Endothelial cell of umbilical vein (primary cell): ENCODE measurements at regions not wholly inside any gene's neighbourhood (a gene's known extent, or its start where the extent isn't known, plus 50 kb on each side); places are given as distances from the start of the nearest gene placed in this dataset.

ENCODE experiments used
- BruUV-seq: library from RNA; stranded (reverse); fragments of 400-500 nt; replicated peaks from 2 replicates; lab custom pipeline; 2021; lab: Mats Ljungman, UMichigan
- CTCF ChIA-PET: fragments of 300-600, 350-600 bp; sonication (Branson Sonifier 250); formaldehyde crosslinking; loops from one replicate; lab custom pipeline; 2021; ENCODE audit warnings: antibody characterized with exemption, inconsistent platforms; lab: Charles Lee
- POLR2A ChIA-PET: fragments of 300-600, 350-600 bp; sonication (Branson Sonifier 250); formaldehyde crosslinking; loops from one replicate; lab custom pipeline; 2021; ENCODE audit warnings: antibody characterized with exemption, inconsistent platforms; lab: Charles Lee
- DNase-seq: peaks from one replicate; pipeline ENCODE4 v3.0.0-alpha.2; 2011; ENCODE audit warnings: low read depth, low spot score
- FAIRE-seq: peaks from 2 replicates; lab custom pipeline; 2011; peaks lifted over from hg19 to GRCh38; lab: Jason Lieb, UNC
- H2AFZ ChIP-seq: 2 replicates; pipeline ENCODE4 v1.6.0; 2012; ENCODE audit warnings: low read depth, low read length, control low read depth, inconsistent platforms
- H3K27ac ChIP-seq: 2 replicates; pipeline ENCODE4 v1.5.1; 2011; ENCODE audit warnings: low read depth, mild to moderate bottlenecking, control low read depth, low read length, moderate library complexity; ENCODE audit not compliant: insufficient read depth
- H3K27me3 ChIP-seq, 2 experiments: 2 replicates each; pipeline versions ENCODE4 v1.6.0 to v1.6.1; 2011; ENCODE audit warnings: low read length in 2 of 2, mixed read lengths in 1 of 2; ENCODE audit not compliant: control insufficient read depth in 2 of 2, insufficient read depth in 2 of 2
- H3K36me3 ChIP-seq, 2 experiments: 2 replicates in 1 of 2; 3 replicates in 1 of 2; pipeline ENCODE4 v1.5.1; 2011; ENCODE audit warnings: low read length in 2 of 2, mild to moderate bottlenecking in 1 of 2, moderate library complexity in 1 of 2; ENCODE audit not compliant: control insufficient read depth in 2 of 2, insufficient read depth in 2 of 2; ENCODE audit errors: extremely low read depth in 1 of 2
- H3K4me1 ChIP-seq: 3 replicates; pipeline ENCODE4 v1.5.1; 2011; ENCODE audit warnings: mild to moderate bottlenecking, low read length; ENCODE audit not compliant: control insufficient read depth, insufficient read depth; ENCODE audit errors: extremely low read depth
- H3K4me2 ChIP-seq: 2 replicates; pipeline ENCODE4 v1.6.1; 2011; ENCODE audit warnings: low read length, control low read depth, mixed read lengths; ENCODE audit not compliant: insufficient read depth
- H3K4me3 ChIP-seq, 3 experiments: fragments of 200-600 bp in 1 of 3; sonication (generic), shearing (Covaris generic) in 1 of 3; replicated peaks in 1 of 3; 2 replicates each; pipeline ENCODE4 v1.5.1; 2011 to 2016; ENCODE audit warnings: control low read depth in 3 of 3, low read length in 3 of 3, mild to moderate bottlenecking in 2 of 3, inconsistent platforms in 1 of 3, low read depth in 1 of 3, moderate library complexity in 1 of 3; ENCODE audit not compliant: insufficient read depth in 1 of 3
- H3K79me2 ChIP-seq: 2 replicates; pipeline ENCODE4 v1.6.0; 2012; ENCODE audit warnings: low read length, inconsistent platforms; ENCODE audit not compliant: control insufficient read depth, insufficient read depth
- H3K9ac ChIP-seq: replicated peaks from 2 replicates; pipeline ENCODE3; 2011; ENCODE audit warnings: low read length, control low read depth; ENCODE audit not compliant: insufficient read depth; ENCODE audit errors: extremely low read depth
- H3K9me1 ChIP-seq: replicated peaks from 3 replicates; pipeline ENCODE4 v1.6.0; 2011; ENCODE audit warnings: mild to moderate bottlenecking, low read length; ENCODE audit not compliant: control insufficient read depth, insufficient read depth; ENCODE audit errors: extremely low read depth
- H3K9me3 ChIP-seq: replicated peaks from 2 replicates; pipeline ENCODE4 v1.5.1; 2012; ENCODE audit warnings: low read length, inconsistent platforms; ENCODE audit not compliant: control insufficient read depth, insufficient read depth
- H4K20me1 ChIP-seq: replicated peaks from 2 replicates; pipeline ENCODE3; 2011; ENCODE audit warnings: mild to moderate bottlenecking, low read length; ENCODE audit not compliant: control insufficient read depth, insufficient read depth; ENCODE audit errors: extremely low read depth
- CTCF ChIP-seq, 2 donors: IDR thresholded peaks; 1 replicate in 1 of 2; 2 replicates in 1 of 2; pipeline ENCODE4 v1.5.1; 2011; ENCODE audit warnings: low read length in 2 of 2, mild to moderate bottlenecking in 2 of 2, moderate library complexity in 2 of 2, control low read depth in 1 of 2, inconsistent platforms in 1 of 2, low read depth in 1 of 2; ENCODE audit not compliant: insufficient read depth in 1 of 2; ENCODE audit errors: extremely low read depth in 1 of 2
- EZH2 ChIP-seq: IDR thresholded peaks from 2 replicates; pipeline ENCODE4 v1.6.1; 2012; ENCODE audit warnings: borderline replicate concordance, low read depth, mild to moderate bottlenecking, moderate library complexity, low read length, inconsistent platforms; ENCODE audit not compliant: severe bottlenecking
- FOS ChIP-seq: IDR thresholded peaks from 2 replicates; pipeline ENCODE4 v1.6.1; 2011; ENCODE audit warnings: mild to moderate bottlenecking, low read length, moderate library complexity, borderline replicate concordance; ENCODE audit not compliant: insufficient read depth
- GATA2 ChIP-seq: IDR thresholded peaks from 2 replicates; pipeline ENCODE4 v1.7.0; 2011; ENCODE audit warnings: low read depth, mild to moderate bottlenecking, moderate library complexity, mixed read lengths, low read length; ENCODE audit not compliant: insufficient read length, insufficient read depth
- JUN ChIP-seq: IDR thresholded peaks from 2 replicates; pipeline ENCODE4 v1.6.1; 2011; ENCODE audit warnings: borderline replicate concordance, low read depth; ENCODE audit not compliant: insufficient read length, insufficient read depth
- MAX ChIP-seq: IDR thresholded peaks from 2 replicates; pipeline ENCODE4 v1.6.1; 2011; ENCODE audit not compliant: insufficient read depth, insufficient read length
- MYC ChIP-seq: IDR thresholded peaks from one replicate; pipeline ENCODE4 v1.6.1; 2011; ENCODE audit warnings: mild to moderate bottlenecking, low read depth, low read length
- POLR2A ChIP-seq: IDR thresholded peaks from 2 replicates; pipeline ENCODE4 v1.6.1; 2012; ENCODE audit warnings: low read depth, mild to moderate bottlenecking, control low read depth, low read length
- POLR2AphosphoS5 ChIP-seq: IDR thresholded peaks from 2 replicates; pipeline ENCODE4 v1.6.1; 2012; ENCODE audit warnings: low read depth, mild to moderate bottlenecking, control low read depth, low read length, moderate library complexity; ENCODE audit not compliant: insufficient read depth
- dilution Hi-C: fragments of 300-500 bp; cut with MboI; formaldehyde crosslinking; loops from one replicate; pipeline ENCODE4 v1.15.0; 2019; ENCODE audit warnings: low sequenced_read_pairs; ENCODE audit not compliant: extremely low pct_ligation_motif_present
- intact Hi-C: fragments of 100-400 bp; cut with micrococcal nuclease; formaldehyde crosslinking; loops from one replicate; pipeline ENCODE4 v1.10.0; 2022

GRCh38 chr4:173590697-173591096, 60.7 kb upstream of the HAND2 start:
- no peaks in the 10 kb centered on the region for H3K9me3 ChIP-seq
- DNase-seq (no peak), FAIRE-seq (no peak)
- no peaks in the 10 kb centered on the region for H3K79me2 ChIP-seq
- H3K27ac ChIP-seq, result no peak overlapping the region
- ChIA-PET POLR2A (no interaction called here), CTCF (no interaction called here)
- dilution Hi-C loops (no loop called here), intact Hi-C loops (no loop called here)
- no peaks in the 10 kb centered on the region for H3K9me1 ChIP-seq
- H3K4me3 ChIP-seq, result no peak overlapping the region
- H3K27me3 ChIP-seq, result no peaks in the 10 kb centered on the region
- no peaks in the 10 kb centered on the region for H4K20me1 ChIP-seq
- no peak overlapping the region for H3K9ac ChIP-seq
- no peak overlapping the region for H2AFZ ChIP-seq
- TF ChIP-seq GATA2 (no peak), POLR2A (no peak), CTCF (IDR thresholded peaks at IDR 0.05; ENCODE audit: extremely low read depth in 1 of 2, insufficient read depth in 1 of 2, low read depth in 1 of 2, low read length in 2 of 2) (no peak), FOS (no peak), EZH2 (no peak), MYC (no peak), MAX (no peak), JUN (no peak), POLR2AphosphoS5 (no peak)
- no peaks in the 10 kb centered on the region for H3K36me3 ChIP-seq
- no peaks in the 10 kb centered on the region for H3K4me1 ChIP-seq
- H3K4me2 ChIP-seq, result no peak overlapping the region
- no TSS peak for BruUV-seq
